SU-DHL-6 (cell line): ENCODE measurements at regions not wholly inside any gene's neighbourhood (a gene's known extent, or its start where the extent isn't known, plus 50 kb on each side); places are given as distances from the start of the nearest gene placed in this dataset.

Experiments used
- H2AFZ ChIP-seq: fragments of 200-600 bp; sonication (generic); 2 replicates; pipeline ENCODE4 v1.6.1; 2014; ENCODE audit warnings: low read depth, mild to moderate bottlenecking, moderate library complexity, mixed read lengths, antibody characterized with exemption, low read length; ENCODE audit not compliant: severe bottlenecking
- H3F3A ChIP-seq: fragments of 200-600 bp; shearing (Covaris generic); 2 replicates; pipeline ENCODE4 v1.6.0; 2016; ENCODE audit warnings: antibody characterized with exemption, mild to moderate bottlenecking; ENCODE audit not compliant: insufficient read depth
- H3K27ac ChIP-seq: fragments of 200-600 bp; sonication (generic); 2 replicates; pipeline ENCODE4 v1.5.1; 2016; ENCODE audit warnings: low read depth, mild to moderate bottlenecking, low read length, moderate library complexity, mixed read lengths
- H3K27me3 ChIP-seq: fragments of 200-600 bp; sonication (generic), shearing (Covaris generic); 2 replicates; pipeline ENCODE4 v1.6.0; 2014; ENCODE audit warnings: mild to moderate bottlenecking, low read length
- H3K36me3 ChIP-seq: fragments of 200-600 bp; sonication (generic); 2 replicates; pipeline ENCODE4 v1.6.1; 2014; ENCODE audit warnings: mild to moderate bottlenecking, low read length, mixed read lengths
- H3K4me2 ChIP-seq: fragments of 300-600, 200-600 bp; shearing (Covaris generic), sonication (generic); 2 replicates; pipeline ENCODE4 v1.6.0; 2014; ENCODE audit warnings: low read length, low read depth, mild to moderate bottlenecking; ENCODE audit not compliant: poor library complexity, severe bottlenecking
- H3K4me3 ChIP-seq: fragments of 200-600 bp; sonication (generic); 2 replicates; pipeline ENCODE4 v1.5.1; 2014; ENCODE audit warnings: antibody characterized with exemption, low read length, mild to moderate bottlenecking, mixed read lengths; ENCODE audit not compliant: insufficient read depth, poor library complexity, severe bottlenecking
- H3K79me2 ChIP-seq: fragments of 200-600 bp; sonication (generic); 2 replicates; pipeline ENCODE4 v1.6.1; 2014; ENCODE audit warnings: mild to moderate bottlenecking, low read length, moderate library complexity; ENCODE audit not compliant: insufficient read depth
- H3K9ac ChIP-seq: fragments of 200-600 bp; sonication (generic); 2 replicates; pipeline ENCODE4 v1.7.0; 2014; ENCODE audit warnings: mild to moderate bottlenecking, low read length
- H3K9me2 ChIP-seq: fragments of 200-600 bp; sonication (generic); replicated peaks from 2 replicates; pipeline ENCODE4 v1.6.1; 2014; ENCODE audit warnings: low read length; ENCODE audit not compliant: insufficient read depth
- H3K9me3 ChIP-seq: fragments of 200-600 bp; sonication (generic); 2 replicates; pipeline ENCODE4 v1.6.1; 2014; ENCODE audit warnings: low read length, mixed read lengths; ENCODE audit not compliant: insufficient read depth
- H4K20me1 ChIP-seq: fragments of 200-600 bp; sonication (generic); 2 replicates; pipeline ENCODE4 v1.6.1; 2014; ENCODE audit warnings: low read depth, mild to moderate bottlenecking, antibody characterized with exemption, low read length, moderate library complexity, mixed read lengths
- EZH2phosphoT487 ChIP-seq: fragments of 200-600 bp; sonication (generic), shearing (Covaris generic); conservative IDR thresholded peaks from 2 replicates; pipeline ENCODE4 v1.6.1; 2018; ENCODE audit warnings: mild to moderate bottlenecking, antibody characterized with exemption, low read length, moderate library complexity, mixed read lengths
- TF ChIP-seq, protein P1 (sequence below): fragments of 200-600 bp; sonication (generic); IDR thresholded peaks from one replicate; pipeline ENCODE4 v1.5.1; 2017; ENCODE audit warnings: antibody characterized with exemption, mild to moderate bottlenecking, low read length, moderate library complexity; ENCODE audit not compliant: insufficient read depth, poor library complexity, severe bottlenecking

DNA sequence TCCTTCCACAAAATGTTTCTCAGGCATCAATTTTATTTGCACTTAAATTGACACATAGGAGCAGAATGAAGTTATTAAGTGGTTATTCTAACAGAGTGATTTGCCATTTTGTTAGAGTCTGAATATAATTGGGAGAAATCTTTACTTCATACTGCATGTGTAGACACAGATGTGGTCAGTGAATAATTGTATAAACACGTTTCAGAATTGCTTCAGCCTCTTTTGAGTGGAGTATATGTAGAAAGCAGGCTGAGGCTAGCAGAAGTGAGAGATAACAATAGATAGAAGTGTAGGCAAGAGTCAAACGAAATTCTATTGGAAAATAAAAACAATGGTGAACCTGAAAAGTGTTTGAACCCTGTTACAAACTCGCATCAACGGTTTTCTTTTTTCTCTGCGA, 270.7 kb downstream of the TMEM167A start:
- H3F3A ChIP-seq = no peaks in the 10 kb centered on the region
- TF ChIP-seq, protein P1, sequence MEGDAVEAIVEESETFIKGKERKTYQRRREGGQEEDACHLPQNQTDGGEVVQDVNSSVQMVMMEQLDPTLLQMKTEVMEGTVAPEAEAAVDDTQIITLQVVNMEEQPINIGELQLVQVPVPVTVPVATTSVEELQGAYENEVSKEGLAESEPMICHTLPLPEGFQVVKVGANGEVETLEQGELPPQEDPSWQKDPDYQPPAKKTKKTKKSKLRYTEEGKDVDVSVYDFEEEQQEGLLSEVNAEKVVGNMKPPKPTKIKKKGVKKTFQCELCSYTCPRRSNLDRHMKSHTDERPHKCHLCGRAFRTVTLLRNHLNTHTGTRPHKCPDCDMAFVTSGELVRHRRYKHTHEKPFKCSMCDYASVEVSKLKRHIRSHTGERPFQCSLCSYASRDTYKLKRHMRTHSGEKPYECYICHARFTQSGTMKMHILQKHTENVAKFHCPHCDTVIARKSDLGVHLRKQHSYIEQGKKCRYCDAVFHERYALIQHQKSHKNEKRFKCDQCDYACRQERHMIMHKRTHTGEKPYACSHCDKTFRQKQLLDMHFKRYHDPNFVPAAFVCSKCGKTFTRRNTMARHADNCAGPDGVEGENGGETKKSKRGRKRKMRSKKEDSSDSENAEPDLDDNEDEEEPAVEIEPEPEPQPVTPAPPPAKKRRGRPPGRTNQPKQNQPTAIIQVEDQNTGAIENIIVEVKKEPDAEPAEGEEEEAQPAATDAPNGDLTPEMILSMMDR = no peak
- no peak for TF ChIP-seq EZH2phosphoT487
- H3K4me3 ChIP-seq = no peak overlapping the region
- H3K9me3 ChIP-seq = no peaks in the 10 kb centered on the region
- no peak overlapping the region for H2AFZ ChIP-seq
- H4K20me1 ChIP-seq = no peaks in the 10 kb centered on the region
- H3K79me2 ChIP-seq = no peaks in the 10 kb centered on the region
- no peaks in the 10 kb centered on the region for H3K9me2 ChIP-seq
- no peak overlapping the region for H3K4me2 ChIP-seq
- H3K27me3 ChIP-seq = no peaks in the 10 kb centered on the region
- no peaks in the 10 kb centered on the region for H3K36me3 ChIP-seq
- H3K9ac ChIP-seq = no peak overlapping the region
- H3K27ac ChIP-seq = no peak overlapping the region

- Histone ChIP-seq H3K9me2 (no peaks in the 10 kb centered on the region), H3K79me2 (no peaks in the 10 kb centered on the region), H3K4me3 (no peak overlapping the region), H3K9me3 (no peaks in the 10 kb centered on the region), H3K27me3 (no peaks in the 10 kb centered on the region), H4K20me1 (no peaks in the 10 kb centered on the region), H3K36me3 (no peaks in the 10 kb centered on the region), H3K4me2 (no peak overlapping the region), H3F3A (no peaks in the 10 kb centered on the region), H2AFZ (no peak overlapping the region), H3K27ac (no peak overlapping the region), H3K9ac (no peak overlapping the region)
- TF ChIP-seq, protein P1 = no peak
- no peak for TF ChIP-seq EZH2phosphoT487
Observed at GRCh38 chr5:82804155-82804690, 273.0 kb downstream of the TMEM167A start.

DNA sequence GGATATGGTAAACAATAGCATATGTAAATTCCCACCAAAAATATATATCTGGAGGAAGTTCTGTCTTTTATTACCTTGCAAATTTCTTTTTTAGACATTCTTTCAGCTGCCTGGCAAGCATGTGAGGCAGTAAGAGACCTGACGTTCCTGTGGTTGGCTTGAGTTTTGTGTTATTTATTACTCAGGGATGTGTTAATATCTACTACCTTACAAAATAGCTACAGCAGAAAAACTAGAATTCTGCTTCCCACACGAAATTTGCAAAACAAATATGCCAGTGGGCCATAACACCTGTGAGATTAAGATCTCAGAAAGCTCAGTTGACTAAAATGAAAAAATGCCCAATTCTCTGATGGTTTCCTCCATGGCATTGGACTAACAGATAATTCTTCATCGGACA, 274.2 kb downstream of the TMEM167A start:
- Histone ChIP-seq H2AFZ (no peak overlapping the region), H3K9me3 (no peaks in the 10 kb centered on the region), H3K79me2 (no peaks in the 10 kb centered on the region), H3F3A (no peaks in the 10 kb centered on the region), H3K27ac (no peak overlapping the region), H3K9me2 (no peaks in the 10 kb centered on the region), H4K20me1 (no peaks in the 10 kb centered on the region), H3K27me3 (no peaks in the 10 kb centered on the region), H3K9ac (no peak overlapping the region), H3K36me3 (no peaks in the 10 kb centered on the region), H3K4me3 (no peak overlapping the region), H3K4me2 (no peak overlapping the region)
- no peak for TF ChIP-seq EZH2phosphoT487
- TF ChIP-seq, protein P1 = no peak
